ENCODE measurements at regions not wholly inside any gene's neighbourhood (a gene's known extent, or its start where the extent isn't known, plus 50 kb on each side); places are given as distances from the start of the nearest gene placed in this dataset.
"Not testable (repeated sequence)": the region's sequence is repeated elsewhere in the genome, so short reads cannot be mapped to it uniquely, and the experiment has no call there.

- no peak overlapping the region for H3K27ac ChIP-seq
- DNase-seq = no peak
These were observed 174.1 kb downstream of the COX18 start for GRCh38 chr4:72895408-72895807.

GRCh38 chr4:72893354-72894066 lies 176.0 kb downstream of the COX18 start:
- no peak overlapping the region for H3K4me3 ChIP-seq
- H3K27me3 ChIP-seq = no peaks in the 10 kb centered on the region
- no peak for DNase-seq
- no peaks in the 10 kb centered on the region for H3K9me3 ChIP-seq
- no peak for TF ChIP-seq POLR2A (IDR thresholded peaks at IDR 0.05)
- TF ChIP-seq, protein P1, sequence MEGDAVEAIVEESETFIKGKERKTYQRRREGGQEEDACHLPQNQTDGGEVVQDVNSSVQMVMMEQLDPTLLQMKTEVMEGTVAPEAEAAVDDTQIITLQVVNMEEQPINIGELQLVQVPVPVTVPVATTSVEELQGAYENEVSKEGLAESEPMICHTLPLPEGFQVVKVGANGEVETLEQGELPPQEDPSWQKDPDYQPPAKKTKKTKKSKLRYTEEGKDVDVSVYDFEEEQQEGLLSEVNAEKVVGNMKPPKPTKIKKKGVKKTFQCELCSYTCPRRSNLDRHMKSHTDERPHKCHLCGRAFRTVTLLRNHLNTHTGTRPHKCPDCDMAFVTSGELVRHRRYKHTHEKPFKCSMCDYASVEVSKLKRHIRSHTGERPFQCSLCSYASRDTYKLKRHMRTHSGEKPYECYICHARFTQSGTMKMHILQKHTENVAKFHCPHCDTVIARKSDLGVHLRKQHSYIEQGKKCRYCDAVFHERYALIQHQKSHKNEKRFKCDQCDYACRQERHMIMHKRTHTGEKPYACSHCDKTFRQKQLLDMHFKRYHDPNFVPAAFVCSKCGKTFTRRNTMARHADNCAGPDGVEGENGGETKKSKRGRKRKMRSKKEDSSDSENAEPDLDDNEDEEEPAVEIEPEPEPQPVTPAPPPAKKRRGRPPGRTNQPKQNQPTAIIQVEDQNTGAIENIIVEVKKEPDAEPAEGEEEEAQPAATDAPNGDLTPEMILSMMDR (IDR thresholded peaks at IDR 0.05) = no peak
- no peaks in the 10 kb centered on the region for H3K4me1 ChIP-seq
- no peaks in the 10 kb centered on the region for H3K36me3 ChIP-seq
- no peak overlapping the region for H3K27ac ChIP-seq

More at GRCh38 chr4:72895408-72895807, 174.1 kb downstream of the COX18 start:
- Histone ChIP-seq H3K9me3 (no peaks in the 10 kb centered on the region), H3K27me3 (no peaks in the 10 kb centered on the region), H3K4me1 (no peaks in the 10 kb centered on the region), H3K36me3 (no peaks in the 10 kb centered on the region), H3K4me3 (no peak overlapping the region)
- TF ChIP-seq POLR2A (IDR thresholded peaks at IDR 0.05) = no peak

DNA sequence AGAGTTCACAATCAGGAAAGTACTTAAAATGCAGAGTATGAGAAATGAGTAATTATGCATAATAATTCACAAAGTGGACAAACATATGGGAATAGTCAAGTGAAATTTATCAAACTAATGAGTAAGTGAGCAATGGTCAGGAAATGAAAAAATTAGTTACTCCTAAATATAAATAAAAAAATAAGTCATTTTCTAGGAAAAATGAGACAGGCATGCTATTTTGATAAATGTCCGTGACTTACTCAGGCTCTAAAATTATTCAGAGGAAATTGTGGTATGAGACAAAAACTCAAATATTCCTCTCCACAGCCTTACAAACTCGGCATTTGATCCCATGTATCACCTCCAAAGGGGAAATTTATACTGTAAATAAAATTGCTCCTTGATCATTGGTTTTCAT lies 181.2 kb downstream of the COX18 start:
- H3K4me1 ChIP-seq = no peaks in the 10 kb centered on the region
- DNase-seq = no peak
- H3K4me3 ChIP-seq = no peak overlapping the region
- H3K36me3 ChIP-seq = no peaks in the 10 kb centered on the region
- TF ChIP-seq, protein P1 (IDR thresholded peaks at IDR 0.05) = no peak
- TF ChIP-seq POLR2A (IDR thresholded peaks at IDR 0.05) = no peak
- H3K27ac ChIP-seq = no peak overlapping the region
- H3K27me3 ChIP-seq = no peaks in the 10 kb centered on the region
- H3K9me3 ChIP-seq = no peaks in the 10 kb centered on the region

- Histone ChIP-seq H3K27me3 (no peaks in the 10 kb centered on the region), H3K36me3 (no peaks in the 10 kb centered on the region), H3K4me1 (no peaks in the 10 kb centered on the region), H3K4me3 (no peak overlapping the region), H3K9me3 (no peaks in the 10 kb centered on the region), H3K27ac (no peak overlapping the region)
- TF ChIP-seq POLR2A (IDR thresholded peaks at IDR 0.05) = no peak
- no peak for DNase-seq
These were observed 182.4 kb downstream of the COX18 start for GRCh38 chr4:72887152-72887551.

GRCh38 chr4:72886602-72887001 lies 182.9 kb downstream of the COX18 start:
- Histone ChIP-seq H3K27me3 (no peaks in the 10 kb centered on the region), H3K4me3 (no peak overlapping the region), H3K4me1 (no peaks in the 10 kb centered on the region), H3K36me3 (no peaks in the 10 kb centered on the region), H3K27ac (no peak overlapping the region), H3K9me3 (no peaks in the 10 kb centered on the region)
- no peak for TF ChIP-seq POLR2A (IDR thresholded peaks at IDR 0.05)
- TF ChIP-seq, protein P1 (IDR thresholded peaks at IDR 0.05) = no peak
- DNase-seq = no peak

GRCh38 chr4:72884225-72884624 lies 185.3 kb downstream of the COX18 start:
- H3K9me3 ChIP-seq, H3K27ac ChIP-seq, H3K27me3 ChIP-seq: not testable (repeated sequence)

GRCh38 chr4:72876946-72877345 lies 192.6 kb downstream of the COX18 start:
- Histone ChIP-seq H3K27me3 (no peaks in the 10 kb centered on the region), H3K4me1 (no peaks in the 10 kb centered on the region), H3K4me3 (no peak overlapping the region), H3K36me3 (no peaks in the 10 kb centered on the region), H3K9me3 (no peaks in the 10 kb centered on the region), H3K27ac (no peak overlapping the region)
- TF ChIP-seq POLR2A (IDR thresholded peaks at IDR 0.05) = no peak
- TF ChIP-seq, protein P1 (IDR thresholded peaks at IDR 0.05) = no peak
- no peak for DNase-seq

More at GRCh38 chr4:72884225-72884624, 185.3 kb downstream of the COX18 start:
- H3K4me3 ChIP-seq, H3K36me3 ChIP-seq, DNase-seq, H3K4me1 ChIP-seq: not testable (repeated sequence)

Measured in Peyer's patch (tissue), 4 donors.